ENCODE measurements at regions not wholly inside any gene's neighbourhood (a gene's known extent, or its start where the extent isn't known, plus 50 kb on each side); places are given as distances from the start of the nearest gene placed in this dataset.

- no peak for TF ChIP-seq ATF2 (CRISPR knock-in tag; IDR thresholded peaks at IDR 0.05)
- TF ChIP-seq MCM2 (IDR thresholded peaks at IDR 0.05; ENCODE audit: low read depth), result no peak
- TF ChIP-seq ZNF644 (tag; IDR thresholded peaks at IDR 0.05; ENCODE audit: low read depth), result no peak
- no peak for TF ChIP-seq SMARCE1 (IDR thresholded peaks at IDR 0.05)
- TF ChIP-seq TAF1 (IDR thresholded peaks at IDR 0.05; ENCODE audit: control insufficient read depth, extremely low read depth, insufficient read depth, low read length, severe bottlenecking), result no peak
- no peak for TF ChIP-seq ZNF165 (CRISPR knock-in tag; IDR thresholded peaks at IDR 0.05; ENCODE audit: borderline replicate concordance)
- TF ChIP-seq USF1 (CRISPR knock-in tag; IDR thresholded peaks at IDR 0.05), result no peak
- TF ChIP-seq PHB2 (IDR thresholded peaks at IDR 0.05; ENCODE audit: low read depth), result no peak
- TF ChIP-seq E2F8 (IDR thresholded peaks at IDR 0.05; ENCODE audit: low read depth, partially characterized antibody), result no peak
- no peak for TF ChIP-seq RBM17 (IDR thresholded peaks at IDR 0.05; ENCODE audit: borderline replicate concordance, low read depth, low read length)
- TF ChIP-seq ZNF76 (CRISPR knock-in tag; IDR thresholded peaks at IDR 0.05; ENCODE audit: borderline replicate concordance), result no peak
- no peak for TF ChIP-seq ELK1 (CRISPR knock-in tag; IDR thresholded peaks at IDR 0.05)
- TF ChIP-seq NFE2L1 (tag; IDR thresholded peaks at IDR 0.05; ENCODE audit: borderline replicate concordance, low read depth), result no peak
- TF ChIP-seq E2F6 (IDR thresholded peaks at IDR 0.05; ENCODE audit: borderline replicate concordance in 1 of 2, extremely low read depth in 1 of 2, insufficient read depth in 1 of 2, insufficient read length in 1 of 2, low read depth in 1 of 2, low read length in 1 of 2, poor library complexity in 1 of 2, severe bottlenecking in 1 of 2), result no peak
- TF ChIP-seq TAL1 (IDR thresholded peaks at IDR 0.05), result peak; percentile 85
- no peak for TF ChIP-seq ZNF408 (CRISPR knock-in tag; IDR thresholded peaks at IDR 0.05; ENCODE audit: low read depth)
- no peak for TF ChIP-seq TOE1 (IDR thresholded peaks at IDR 0.05; ENCODE audit: borderline replicate concordance)
- TF ChIP-seq TOE1 (CRISPR knock-in tag; IDR thresholded peaks at IDR 0.05; ENCODE audit: borderline replicate concordance, low read depth), result no peak
Observed at GRCh38 chr2:121856360-121856759, 100.9 kb downstream of the TSN start (continued).
